Liver (tissue), 3 donors: ENCODE measurements at regions not wholly inside any gene's neighbourhood (a gene's known extent, or its start where the extent isn't known, plus 50 kb on each side); places are given as distances from the start of the nearest gene placed in this dataset.

Experiments used
- ATF3 ChIP-seq: IDR thresholded peaks from 2 replicates; pipeline ENCODE4 v1.6.1; 2016; ENCODE audit warnings: antibody characterized with exemption
- CTCF ChIP-seq: fragments of 150-350 bp; IDR thresholded peaks from 2 replicates; pipeline ENCODE4 v1.5.1; 2017; ENCODE audit warnings: improper control_type of control experiment, low read depth, low read length; ENCODE audit not compliant: missing input control
- EGR1 ChIP-seq, 2 donors: IDR thresholded peaks; 2 replicates each; pipeline ENCODE4 v1.6.1; 2016 to 2018; ENCODE audit warnings: antibody characterized with exemption in 2 of 2, low read depth in 2 of 2
- FOXA1 ChIP-seq: IDR thresholded peaks from 2 replicates; pipeline ENCODE4 v1.6.1; 2016; ENCODE audit warnings: antibody characterized with exemption
- GABPA ChIP-seq, 2 donors: IDR thresholded peaks in 1 of 2; conservative IDR thresholded peaks in 1 of 2; 2 replicates each; pipeline ENCODE4 v1.6.1; 2016; ENCODE audit warnings: antibody characterized with exemption in 2 of 2, mild to moderate bottlenecking in 1 of 2, moderate library complexity in 1 of 2
- JUND ChIP-seq, 2 donors: IDR thresholded peaks; 2 replicates each; pipeline ENCODE4 v1.6.1; 2016; ENCODE audit warnings: antibody characterized with exemption in 2 of 2
- RAD21 ChIP-seq, 2 donors: IDR thresholded peaks; 2 replicates each; pipeline ENCODE4 v1.6.1; 2016; ENCODE audit warnings: antibody characterized with exemption in 2 of 2, mild to moderate bottlenecking in 2 of 2
- RXRA ChIP-seq, 2 donors: IDR thresholded peaks; 2 replicates each; pipeline ENCODE4 v1.6.1; 2017 to 2018; ENCODE audit warnings: antibody characterized with exemption in 2 of 2, mild to moderate bottlenecking in 1 of 2
- SP1 ChIP-seq: IDR thresholded peaks from 2 replicates; pipeline ENCODE4 v1.6.1; 2018; ENCODE audit warnings: antibody characterized with exemption, mild to moderate bottlenecking
- TAF1 ChIP-seq: conservative IDR thresholded peaks from 2 replicates; pipeline ENCODE4 v1.6.1; 2016; ENCODE audit warnings: antibody characterized with exemption, mild to moderate bottlenecking
- YY1 ChIP-seq: IDR thresholded peaks from 2 replicates; pipeline ENCODE4 v1.6.1; 2016; ENCODE audit warnings: antibody characterized with exemption, mild to moderate bottlenecking
- TF ChIP-seq, protein P1 (sequence below): IDR thresholded peaks from 2 replicates; pipeline ENCODE4 v1.6.1; 2016; ENCODE audit warnings: antibody characterized with exemption
- TF ChIP-seq, protein P2 (sequence below): IDR thresholded peaks from 2 replicates; pipeline ENCODE4 v1.6.1; 2016; ENCODE audit warnings: antibody characterized with exemption, mild to moderate bottlenecking
- TF ChIP-seq, protein P3 (sequence below): IDR thresholded peaks from 2 replicates; pipeline ENCODE4 v1.6.1; 2016; ENCODE audit warnings: antibody characterized with exemption
- donor health status: healthy.
- donor health status: healthy.

- no peak for TF ChIP-seq CTCF
- TF ChIP-seq, protein P1, sequence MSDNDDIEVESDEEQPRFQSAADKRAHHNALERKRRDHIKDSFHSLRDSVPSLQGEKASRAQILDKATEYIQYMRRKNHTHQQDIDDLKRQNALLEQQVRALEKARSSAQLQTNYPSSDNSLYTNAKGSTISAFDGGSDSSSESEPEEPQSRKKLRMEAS = no peak
- TF ChIP-seq TAF1 = no peak
- TF ChIP-seq SP1 = no peak
- TF ChIP-seq JUND (IDR thresholded peaks at IDR 0.05) = no peak
- no peak for TF ChIP-seq FOXA1
- TF ChIP-seq RXRA (IDR thresholded peaks at IDR 0.05) = no peak
- TF ChIP-seq GABPA (IDR thresholded peaks at IDR 0.05 in 1 of 2, conservative IDR thresholded peaks at IDR 0.05 in 1 of 2) = no peak
- TF ChIP-seq, protein P2, sequence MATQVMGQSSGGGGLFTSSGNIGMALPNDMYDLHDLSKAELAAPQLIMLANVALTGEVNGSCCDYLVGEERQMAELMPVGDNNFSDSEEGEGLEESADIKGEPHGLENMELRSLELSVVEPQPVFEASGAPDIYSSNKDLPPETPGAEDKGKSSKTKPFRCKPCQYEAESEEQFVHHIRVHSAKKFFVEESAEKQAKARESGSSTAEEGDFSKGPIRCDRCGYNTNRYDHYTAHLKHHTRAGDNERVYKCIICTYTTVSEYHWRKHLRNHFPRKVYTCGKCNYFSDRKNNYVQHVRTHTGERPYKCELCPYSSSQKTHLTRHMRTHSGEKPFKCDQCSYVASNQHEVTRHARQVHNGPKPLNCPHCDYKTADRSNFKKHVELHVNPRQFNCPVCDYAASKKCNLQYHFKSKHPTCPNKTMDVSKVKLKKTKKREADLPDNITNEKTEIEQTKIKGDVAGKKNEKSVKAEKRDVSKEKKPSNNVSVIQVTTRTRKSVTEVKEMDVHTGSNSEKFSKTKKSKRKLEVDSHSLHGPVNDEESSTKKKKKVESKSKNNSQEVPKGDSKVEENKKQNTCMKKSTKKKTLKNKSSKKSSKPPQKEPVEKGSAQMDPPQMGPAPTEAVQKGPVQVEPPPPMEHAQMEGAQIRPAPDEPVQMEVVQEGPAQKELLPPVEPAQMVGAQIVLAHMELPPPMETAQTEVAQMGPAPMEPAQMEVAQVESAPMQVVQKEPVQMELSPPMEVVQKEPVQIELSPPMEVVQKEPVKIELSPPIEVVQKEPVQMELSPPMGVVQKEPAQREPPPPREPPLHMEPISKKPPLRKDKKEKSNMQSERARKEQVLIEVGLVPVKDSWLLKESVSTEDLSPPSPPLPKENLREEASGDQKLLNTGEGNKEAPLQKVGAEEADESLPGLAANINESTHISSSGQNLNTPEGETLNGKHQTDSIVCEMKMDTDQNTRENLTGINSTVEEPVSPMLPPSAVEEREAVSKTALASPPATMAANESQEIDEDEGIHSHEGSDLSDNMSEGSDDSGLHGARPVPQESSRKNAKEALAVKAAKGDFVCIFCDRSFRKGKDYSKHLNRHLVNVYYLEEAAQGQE = no peak
- TF ChIP-seq RAD21 (IDR thresholded peaks at IDR 0.05) = no peak
- TF ChIP-seq EGR1 (IDR thresholded peaks at IDR 0.05; ENCODE audit: low read depth in 2 of 2) = no peak
- TF ChIP-seq ATF3 = no peak
- TF ChIP-seq, protein P3, sequence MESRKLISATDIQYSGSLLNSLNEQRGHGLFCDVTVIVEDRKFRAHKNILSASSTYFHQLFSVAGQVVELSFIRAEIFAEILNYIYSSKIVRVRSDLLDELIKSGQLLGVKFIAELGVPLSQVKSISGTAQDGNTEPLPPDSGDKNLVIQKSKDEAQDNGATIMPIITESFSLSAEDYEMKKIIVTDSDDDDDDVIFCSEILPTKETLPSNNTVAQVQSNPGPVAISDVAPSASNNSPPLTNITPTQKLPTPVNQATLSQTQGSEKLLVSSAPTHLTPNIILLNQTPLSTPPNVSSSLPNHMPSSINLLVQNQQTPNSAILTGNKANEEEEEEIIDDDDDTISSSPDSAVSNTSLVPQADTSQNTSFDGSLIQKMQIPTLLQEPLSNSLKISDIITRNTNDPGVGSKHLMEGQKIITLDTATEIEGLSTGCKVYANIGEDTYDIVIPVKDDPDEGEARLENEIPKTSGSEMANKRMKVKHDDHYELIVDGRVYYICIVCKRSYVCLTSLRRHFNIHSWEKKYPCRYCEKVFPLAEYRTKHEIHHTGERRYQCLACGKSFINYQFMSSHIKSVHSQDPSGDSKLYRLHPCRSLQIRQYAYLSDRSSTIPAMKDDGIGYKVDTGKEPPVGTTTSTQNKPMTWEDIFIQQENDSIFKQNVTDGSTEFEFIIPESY = no peak
- TF ChIP-seq YY1 = no peak
Observed at GRCh38 chr7:145263886-145264285, 428.0 kb upstream of the TPK1 start.
